ENCODE measurements at regions not wholly inside any gene's neighbourhood (a gene's known extent, or its start where the extent isn't known, plus 50 kb on each side); places are given as distances from the start of the nearest gene placed in this dataset.

GRCh38 chr3:73179601-73180000 is 118.1 kb downstream of the EBLN2 start:
- H4K91ac ChIP-seq (ENCODE audit: insufficient read depth, low read depth, low read length): no peak overlapping the region
- no peak overlapping the region for H3K18ac ChIP-seq (ENCODE audit: low read depth, low read length)
- dilution Hi-C loops (cut with HindIII; ENCODE audit: low sequenced_read_pairs, unreplicated experiment): no loop called here
- H4K20me1 ChIP-seq (ENCODE audit: insufficient read depth, low read length): no peaks in the 10 kb centered on the region
- intact Hi-C loops (cut with micrococcal nuclease): no loop called here
- 75% methylated on average over 4 of the region's 4 CpGs; no CpG with 5 or more reads in 1 of the 2 experiments for WGBS, 2 experiments (ENCODE audit: extremely low coverage in 2 of 2, insufficient read length in 1 of 2)
- peaks cover 2% of the 10 kb centered on the region for H3K27me3 ChIP-seq (ENCODE audit: control insufficient read depth, insufficient read depth, low read length)
- H3K14ac ChIP-seq (replicated peaks; ENCODE audit: low read depth, low read length): no peak overlapping the region
- no peak overlapping the region for H3K56ac ChIP-seq (ENCODE audit: extremely low read depth, insufficient read depth, low read length)
- H3K4me3 ChIP-seq (ENCODE audit: insufficient read depth, low read depth, low read length): no peak overlapping the region
- no peak overlapping the region for H3K27ac ChIP-seq (ENCODE audit: insufficient read depth, low read length)
- ChIA-PET POLR2A (ENCODE audit: unreplicated experiment) (no interaction called here), CTCF (no interaction called here)
- no peak overlapping the region for H4K5ac ChIP-seq (ENCODE audit: low read depth, low read length)
- in situ Hi-C loops (cut with MboI; ENCODE audit: low sequenced_read_pairs): no loop called here
- H3K9me3 ChIP-seq (ENCODE audit: control insufficient read depth, insufficient read depth, low read length): no peaks in the 10 kb centered on the region
- no peak overlapping the region for H2AK5ac ChIP-seq (ENCODE audit: low read depth, low read length)
- H2BK20ac ChIP-seq (ENCODE audit: low read depth, low read length): no peak overlapping the region
- ATAC-seq (ENCODE audit: low read depth): no peak
- H3K23ac ChIP-seq (ENCODE audit: low read depth, low read length): no peak overlapping the region
- no peak overlapping the region for H3K4me2 ChIP-seq (ENCODE audit: low read depth, low read length)
- no peak overlapping the region for H4K8ac ChIP-seq (ENCODE audit: low read depth in 2 of 2, low read length in 2 of 2)
- TF ChIP-seq NFE2L2 (IDR thresholded peaks at IDR 0.05; ENCODE audit: low read depth, low read length): no peak
- no peak for TF ChIP-seq SMC3 (IDR thresholded peaks at IDR 0.05; ENCODE audit: low read depth, low read length)
- no peak for TF ChIP-seq FOS (IDR thresholded peaks at IDR 0.05; ENCODE audit: low read depth, low read length)
- TF ChIP-seq MXI1 (IDR thresholded peaks at IDR 0.05; ENCODE audit: borderline replicate concordance, low read depth, low read length): no peak
- TF ChIP-seq USF2 (IDR thresholded peaks at IDR 0.05; ENCODE audit: low read depth, low read length): no peak
- no peak for TF ChIP-seq MAFK (IDR thresholded peaks at IDR 0.05; ENCODE audit: low read depth, low read length)
- TF ChIP-seq BHLHE40 (IDR thresholded peaks at IDR 0.05; ENCODE audit: low read depth, low read length): no peak
- TF ChIP-seq ELK1 (IDR thresholded peaks at IDR 0.05; ENCODE audit: borderline replicate concordance, low read depth, low read length): no peak
- TF ChIP-seq POLR2A (IDR thresholded peaks at IDR 0.05; ENCODE audit: low read depth, low read length): no peak
- no peak for TF ChIP-seq MAZ (IDR thresholded peaks at IDR 0.05; ENCODE audit: borderline replicate concordance, low read depth, low read length)
- no peak for TF ChIP-seq RCOR1 (IDR thresholded peaks at IDR 0.05; ENCODE audit: insufficient replicate concordance, low read length)
- TF ChIP-seq CHD1 (IDR thresholded peaks at IDR 0.05; ENCODE audit: low read depth, low read length): no peak
- H3K79me1 ChIP-seq (ENCODE audit: low read depth in 1 of 2, low read length in 2 of 2): no peaks in the 10 kb centered on the region
- no peaks in the 10 kb centered on the region for H3K4me1 ChIP-seq (ENCODE audit: control insufficient read depth, insufficient read depth, low read length)
- BruUV-seq (replicated peaks): no TSS peak
- H3K4ac ChIP-seq (ENCODE audit: low read depth, low read length): no peak overlapping the region
- no peak overlapping the region for H2AK9ac ChIP-seq (replicated peaks; ENCODE audit: low read depth, low read length, poor library complexity)
- DNase-seq: no peak
- H2BK5ac ChIP-seq (ENCODE audit: low read depth, low read length, poor library complexity, severe bottlenecking): no peak overlapping the region
- H3K36me3 ChIP-seq (ENCODE audit: control insufficient read depth, insufficient read depth, low read length): no peaks in the 10 kb centered on the region
- H3K9ac ChIP-seq (ENCODE audit: low read depth, low read length): no peak overlapping the region
- no peak overlapping the region for H2AFZ ChIP-seq (replicated peaks; ENCODE audit: low read length, poor library complexity)
- no peaks in the 10 kb centered on the region for H3K9me1 ChIP-seq (ENCODE audit: insufficient read depth, low read length)
- H2BK15ac ChIP-seq (ENCODE audit: low read depth, low read length): no peak overlapping the region
- H2BK120ac ChIP-seq (ENCODE audit: low read depth, low read length): no peak overlapping the region
